ENCODE measurements at regions not wholly inside any gene's neighbourhood (a gene's known extent, or its start where the extent isn't known, plus 50 kb on each side); places are given as distances from the start of the nearest gene placed in this dataset.

- TF ChIP-seq POLR2A (IDR thresholded peaks at IDR 0.05) (no peak), POLR2AphosphoS5 (IDR thresholded peaks at IDR 0.05; ENCODE audit: insufficient read depth in 1 of 2, low read depth in 1 of 2) (no peak)
- TF ChIP-seq, protein P1, sequence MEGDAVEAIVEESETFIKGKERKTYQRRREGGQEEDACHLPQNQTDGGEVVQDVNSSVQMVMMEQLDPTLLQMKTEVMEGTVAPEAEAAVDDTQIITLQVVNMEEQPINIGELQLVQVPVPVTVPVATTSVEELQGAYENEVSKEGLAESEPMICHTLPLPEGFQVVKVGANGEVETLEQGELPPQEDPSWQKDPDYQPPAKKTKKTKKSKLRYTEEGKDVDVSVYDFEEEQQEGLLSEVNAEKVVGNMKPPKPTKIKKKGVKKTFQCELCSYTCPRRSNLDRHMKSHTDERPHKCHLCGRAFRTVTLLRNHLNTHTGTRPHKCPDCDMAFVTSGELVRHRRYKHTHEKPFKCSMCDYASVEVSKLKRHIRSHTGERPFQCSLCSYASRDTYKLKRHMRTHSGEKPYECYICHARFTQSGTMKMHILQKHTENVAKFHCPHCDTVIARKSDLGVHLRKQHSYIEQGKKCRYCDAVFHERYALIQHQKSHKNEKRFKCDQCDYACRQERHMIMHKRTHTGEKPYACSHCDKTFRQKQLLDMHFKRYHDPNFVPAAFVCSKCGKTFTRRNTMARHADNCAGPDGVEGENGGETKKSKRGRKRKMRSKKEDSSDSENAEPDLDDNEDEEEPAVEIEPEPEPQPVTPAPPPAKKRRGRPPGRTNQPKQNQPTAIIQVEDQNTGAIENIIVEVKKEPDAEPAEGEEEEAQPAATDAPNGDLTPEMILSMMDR (IDR thresholded peaks at IDR 0.05) = no peak
These were observed 354.6 kb downstream of the FSIP2 start for GRCh38 chr2:186093174-186093573.

All from vagina (tissue), 2 donors.